ENCODE measurements at regions not wholly inside any gene's neighbourhood (a gene's known extent, or its start where the extent isn't known, plus 50 kb on each side); places are given as distances from the start of the nearest gene placed in this dataset.
"Not testable (repeated sequence)": the region's sequence is repeated elsewhere in the genome, so short reads cannot be mapped to it uniquely, and the experiment has no call there.

DNA sequence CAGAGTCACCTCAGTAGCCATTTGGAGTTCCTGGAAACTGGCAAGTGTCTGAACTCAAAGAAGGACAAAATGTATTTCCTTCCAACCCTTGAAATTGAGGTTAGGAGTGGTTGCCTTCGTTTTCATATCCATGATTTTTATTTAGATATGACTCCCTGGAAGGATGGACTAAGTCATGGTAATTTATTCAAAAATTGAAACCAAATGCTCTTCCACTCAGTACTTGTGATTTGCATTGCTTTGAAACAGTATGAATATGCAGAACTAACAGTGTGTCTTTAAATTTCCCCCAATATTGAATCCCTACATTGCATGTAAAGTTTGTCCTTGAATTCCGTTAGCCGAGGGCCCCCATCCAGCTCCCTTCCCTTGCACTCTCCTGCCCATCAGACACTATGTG is 112.1 kb upstream of the DNAH14 start:
- peaks cover 8% of the 10 kb centered on the region for H3K9me3 Mint-ChIP-seq
- H3K4me3 Mint-ChIP-seq: no peak overlapping the region
- CTCF ChIA-PET: no interaction called here
- H3K27ac Mint-ChIP-seq: no peak overlapping the region
- H3K27me3 Mint-ChIP-seq (ENCODE audit: low read depth): peaks cover 6% of the 10 kb centered on the region
- no peak for DNase-seq
- no peaks in the 10 kb centered on the region for H3K36me3 Mint-ChIP-seq (ENCODE audit: low read depth)
- intact Hi-C loops (cut with micrococcal nuclease): no loop called here
- no peaks in the 10 kb centered on the region for H3K4me1 Mint-ChIP-seq (ENCODE audit: low read depth)

DNA sequence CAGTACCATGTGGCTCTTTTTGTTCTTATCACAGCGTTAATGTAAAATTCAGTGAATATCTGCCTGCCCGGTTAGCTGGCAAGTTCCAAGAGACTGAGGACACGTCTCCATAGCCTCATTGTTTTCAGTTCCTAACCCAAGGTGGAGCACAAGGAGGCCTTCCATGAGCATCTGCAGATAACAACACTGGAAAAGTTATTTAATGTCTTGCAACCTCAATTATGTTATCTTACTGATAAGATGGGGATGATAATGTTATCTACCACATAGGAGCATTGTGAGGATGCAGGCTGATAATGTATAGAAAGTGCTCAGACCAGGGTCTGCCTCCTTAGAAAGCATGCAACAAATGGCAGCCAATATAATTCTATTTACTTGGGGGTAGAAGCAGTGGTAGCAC is 109.6 kb upstream of the DNAH14 start:
- Mint-ChIP-seq H3K27ac (no peak overlapping the region), H3K27me3 (ENCODE audit: low read depth) (peaks cover 6% of the 10 kb centered on the region), H3K4me1 (ENCODE audit: low read depth) (no peaks in the 10 kb centered on the region), H3K36me3 (ENCODE audit: low read depth) (no peaks in the 10 kb centered on the region), H3K4me3 (no peak overlapping the region), H3K9me3 (peaks cover 10% of the 10 kb centered on the region)
- CTCF ChIA-PET: no interaction called here
- DNase-seq: no peak
- intact Hi-C loops (cut with micrococcal nuclease): no loop called here

DNA sequence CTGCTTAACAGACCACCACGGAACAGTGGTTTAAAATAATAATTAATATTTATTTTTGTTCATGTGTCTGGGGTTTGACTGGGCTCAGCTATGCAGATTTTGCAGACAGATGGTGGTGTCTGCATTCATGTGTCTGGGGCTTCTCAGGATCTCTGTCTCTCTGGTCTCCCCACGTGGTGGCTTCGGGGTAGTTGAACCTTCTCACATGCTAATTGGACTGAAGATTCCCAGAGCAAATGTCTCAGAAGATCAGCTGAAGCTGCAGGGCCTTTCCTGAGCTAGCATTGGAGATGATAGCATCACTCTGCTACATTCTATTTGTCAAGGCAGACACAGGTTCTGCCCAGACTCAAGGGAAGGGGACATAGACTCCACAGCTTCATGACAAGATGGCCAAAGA is 109.1 kb upstream of the DNAH14 start:
- intact Hi-C loops (cut with micrococcal nuclease): no loop called here
- no peak overlapping the region for H3K4me3 Mint-ChIP-seq
- DNase-seq: no peak
- no peaks in the 10 kb centered on the region for H3K4me1 Mint-ChIP-seq (ENCODE audit: low read depth)
- H3K36me3 Mint-ChIP-seq (ENCODE audit: low read depth): no peaks in the 10 kb centered on the region
- H3K9me3 Mint-ChIP-seq: peaks cover 10% of the 10 kb centered on the region
- H3K27ac Mint-ChIP-seq: no peak overlapping the region
- H3K27me3 Mint-ChIP-seq (ENCODE audit: low read depth): peaks cover 4% of the 10 kb centered on the region
- CTCF ChIA-PET: no interaction called here

DNA sequence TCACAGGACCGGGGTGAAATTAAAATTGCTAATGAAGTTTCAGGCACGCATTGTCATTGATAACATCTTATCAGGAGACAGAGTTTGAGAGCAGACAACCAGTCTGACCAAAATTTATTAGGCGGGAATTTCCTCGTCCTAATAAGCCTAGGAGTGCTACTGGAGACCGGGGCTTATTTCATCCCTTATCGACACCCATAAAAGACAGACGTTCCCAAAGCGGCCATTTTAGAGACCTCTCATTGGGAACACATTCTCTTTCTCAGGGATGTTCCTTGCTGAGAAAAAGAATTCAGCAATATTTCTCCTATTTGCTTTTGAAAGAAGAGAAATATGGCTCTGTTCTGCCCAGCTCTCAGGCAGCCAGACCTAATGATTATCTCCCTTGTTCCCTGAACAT is 107.7 kb upstream of the DNAH14 start:
- H3K36me3 Mint-ChIP-seq (ENCODE audit: low read depth); H3K4me1 Mint-ChIP-seq (ENCODE audit: low read depth); DNase-seq; H3K4me3 Mint-ChIP-seq; H3K27ac Mint-ChIP-seq; H3K9me3 Mint-ChIP-seq; H3K27me3 Mint-ChIP-seq (ENCODE audit: low read depth); intact Hi-C loops (cut with micrococcal nuclease); CTCF ChIA-PET: not testable (repeated sequence)

DNA sequence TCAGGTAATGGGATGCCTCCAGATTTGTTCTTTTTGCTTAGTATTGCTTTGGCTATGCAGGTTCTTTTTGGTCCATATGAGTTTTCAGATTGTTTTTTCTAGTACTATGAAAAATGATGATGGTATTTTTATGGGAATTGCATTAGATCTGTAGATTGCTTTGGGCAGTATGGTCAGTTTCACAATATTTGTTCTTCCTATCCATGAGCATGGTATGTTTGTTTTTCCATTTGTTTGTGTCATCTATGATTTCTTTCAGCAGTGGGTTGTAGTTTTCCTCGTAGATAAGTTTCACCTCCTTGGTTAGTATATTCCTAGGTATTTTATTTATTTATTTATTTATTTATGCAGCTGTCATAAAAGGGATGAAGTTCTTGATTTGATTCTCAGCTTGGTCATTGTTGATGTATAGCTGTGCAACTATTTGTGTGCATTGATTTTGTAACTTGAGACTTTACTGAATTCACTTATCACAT is 103.9 kb upstream of the DNAH14 start:
- Mint-ChIP-seq H3K36me3 (ENCODE audit: low read depth) (no peaks in the 10 kb centered on the region), H3K27ac (no peak overlapping the region), H3K9me3 (peaks cover 10% of the 10 kb centered on the region), H3K27me3 (ENCODE audit: low read depth) (peaks cover 19% of the 10 kb centered on the region), H3K4me3 (no peak overlapping the region), H3K4me1 (ENCODE audit: low read depth) (no peaks in the 10 kb centered on the region)
- intact Hi-C loops (cut with micrococcal nuclease): no loop called here
- DNase-seq: no peak
- CTCF ChIA-PET: no interaction called here

DNA sequence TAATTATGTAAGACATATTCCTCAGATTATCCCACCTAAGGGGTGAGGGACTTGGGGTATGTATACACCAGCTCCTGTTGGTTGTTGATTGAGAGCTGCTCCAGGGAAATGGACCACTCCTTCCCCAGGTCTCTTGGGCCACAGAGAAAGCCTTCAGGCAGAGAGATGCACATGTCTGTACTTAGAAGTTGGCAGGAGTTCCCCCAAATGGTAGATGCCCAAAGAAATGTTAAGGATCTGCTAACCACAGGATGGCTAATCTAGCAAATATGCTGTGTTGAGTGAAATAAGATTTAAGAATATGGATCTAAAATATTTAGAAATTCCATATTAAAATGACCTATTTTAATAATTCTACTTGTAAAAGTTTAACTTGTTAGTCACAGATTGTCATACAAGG is 100.8 kb upstream of the DNAH14 start:
- Mint-ChIP-seq H3K27me3 (ENCODE audit: low read depth) (peaks cover 22% of the 10 kb centered on the region), H3K27ac (no peak overlapping the region), H3K4me1 (ENCODE audit: low read depth) (no peaks in the 10 kb centered on the region), H3K4me3 (no peak overlapping the region), H3K36me3 (ENCODE audit: low read depth) (no peaks in the 10 kb centered on the region), H3K9me3 (peaks cover 6% of the 10 kb centered on the region)
- no peak for DNase-seq
- intact Hi-C loops (cut with micrococcal nuclease): no loop called here
- CTCF ChIA-PET: no interaction called here

DNA sequence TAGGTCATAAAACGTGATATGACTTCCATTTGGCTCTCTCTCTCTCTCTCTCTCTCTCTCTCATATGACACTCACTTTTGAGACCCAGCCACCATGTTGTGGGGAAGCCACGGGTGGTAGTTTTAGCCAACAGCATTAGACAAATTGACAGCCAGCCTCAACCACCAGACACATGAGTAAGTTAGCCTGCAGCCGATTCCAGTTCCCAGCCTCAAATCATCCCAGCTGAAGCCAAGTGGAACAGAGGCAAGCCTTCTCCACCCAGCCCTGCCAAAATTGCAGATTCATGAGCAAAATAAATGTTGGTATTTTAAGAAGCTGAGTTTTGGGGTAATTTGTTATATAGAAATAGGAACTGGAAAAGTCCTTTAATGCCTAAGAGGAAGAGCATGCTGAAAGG is 98.0 kb upstream of the DNAH14 start:
- Mint-ChIP-seq H3K4me3 (no peak overlapping the region), H3K9me3 (peaks cover 6% of the 10 kb centered on the region), H3K27ac (no peak overlapping the region), H3K36me3 (ENCODE audit: low read depth) (no peaks in the 10 kb centered on the region), H3K27me3 (ENCODE audit: low read depth) (peaks cover 17% of the 10 kb centered on the region), H3K4me1 (ENCODE audit: low read depth) (no peaks in the 10 kb centered on the region)
- intact Hi-C loops (cut with micrococcal nuclease): no loop called here
- no peak for DNase-seq
- CTCF ChIA-PET: no interaction called here

DNA sequence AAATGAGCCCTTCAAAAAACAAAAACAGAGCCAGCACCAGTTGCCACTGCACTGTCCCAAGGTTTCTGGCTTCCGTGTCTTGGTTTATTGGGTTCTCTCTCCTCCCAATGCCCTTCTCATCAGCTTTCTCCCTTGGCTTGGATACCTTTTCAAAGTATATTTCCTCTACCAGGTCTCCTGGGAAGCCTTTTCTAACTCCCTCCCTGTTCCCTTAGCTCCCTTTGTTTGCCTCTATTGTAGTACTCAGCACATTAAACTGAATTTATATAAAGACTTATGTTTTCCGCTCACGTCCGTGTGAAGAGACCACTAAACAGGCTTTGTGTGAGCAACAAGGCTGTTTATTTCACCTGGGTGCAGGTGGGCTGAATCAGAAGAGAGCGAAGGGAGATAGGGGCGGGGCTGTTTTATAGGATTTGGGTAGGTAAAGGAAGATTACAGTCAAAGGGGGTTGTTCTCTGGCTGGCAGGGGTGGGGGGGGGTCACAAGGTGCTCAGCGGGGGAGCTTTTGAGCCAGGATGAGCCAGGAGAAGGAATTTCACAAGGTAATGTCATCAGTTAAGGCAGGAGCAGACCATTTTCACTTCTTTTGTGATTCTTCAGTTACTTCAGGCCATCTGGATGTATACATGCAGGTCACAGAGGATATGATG is 89.7 kb upstream of the DNAH14 start:
- DNase-seq; intact Hi-C loops (cut with micrococcal nuclease); H3K36me3 Mint-ChIP-seq (ENCODE audit: low read depth); H3K9me3 Mint-ChIP-seq; H3K4me1 Mint-ChIP-seq (ENCODE audit: low read depth); H3K27ac Mint-ChIP-seq; H3K27me3 Mint-ChIP-seq (ENCODE audit: low read depth); H3K4me3 Mint-ChIP-seq; CTCF ChIA-PET: not testable (repeated sequence)

DNA sequence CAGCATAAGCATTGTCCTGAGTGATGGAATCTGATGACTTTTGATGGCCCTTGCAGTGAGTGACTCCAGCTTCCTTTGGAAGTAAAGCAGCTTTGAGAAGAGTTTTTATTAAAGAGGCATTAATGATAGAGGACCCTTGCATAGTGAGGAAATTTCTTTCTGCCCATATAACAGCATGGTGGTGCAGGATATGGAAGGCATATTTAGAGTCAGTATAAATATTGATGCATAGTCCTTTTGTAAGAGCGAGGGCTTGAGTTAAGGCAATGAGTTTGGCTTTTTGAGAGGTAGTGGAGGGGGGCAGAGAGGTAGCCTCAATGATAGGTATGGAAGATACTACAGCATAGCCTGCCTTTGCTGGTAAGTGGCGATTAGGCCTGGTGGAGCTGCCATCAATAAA is 87.7 kb upstream of the DNAH14 start:
- CTCF ChIA-PET: interaction anchor here (2.2 kb wide), 1 partner anchor 9 kb away, joined by 9 read pairs; no protein-coding TSS in a partner anchor
- H3K4me3 Mint-ChIP-seq; H3K27me3 Mint-ChIP-seq (ENCODE audit: low read depth); DNase-seq; intact Hi-C loops (cut with micrococcal nuclease); H3K36me3 Mint-ChIP-seq (ENCODE audit: low read depth); H3K27ac Mint-ChIP-seq; H3K9me3 Mint-ChIP-seq; H3K4me1 Mint-ChIP-seq (ENCODE audit: low read depth): not testable (repeated sequence)

DNA sequence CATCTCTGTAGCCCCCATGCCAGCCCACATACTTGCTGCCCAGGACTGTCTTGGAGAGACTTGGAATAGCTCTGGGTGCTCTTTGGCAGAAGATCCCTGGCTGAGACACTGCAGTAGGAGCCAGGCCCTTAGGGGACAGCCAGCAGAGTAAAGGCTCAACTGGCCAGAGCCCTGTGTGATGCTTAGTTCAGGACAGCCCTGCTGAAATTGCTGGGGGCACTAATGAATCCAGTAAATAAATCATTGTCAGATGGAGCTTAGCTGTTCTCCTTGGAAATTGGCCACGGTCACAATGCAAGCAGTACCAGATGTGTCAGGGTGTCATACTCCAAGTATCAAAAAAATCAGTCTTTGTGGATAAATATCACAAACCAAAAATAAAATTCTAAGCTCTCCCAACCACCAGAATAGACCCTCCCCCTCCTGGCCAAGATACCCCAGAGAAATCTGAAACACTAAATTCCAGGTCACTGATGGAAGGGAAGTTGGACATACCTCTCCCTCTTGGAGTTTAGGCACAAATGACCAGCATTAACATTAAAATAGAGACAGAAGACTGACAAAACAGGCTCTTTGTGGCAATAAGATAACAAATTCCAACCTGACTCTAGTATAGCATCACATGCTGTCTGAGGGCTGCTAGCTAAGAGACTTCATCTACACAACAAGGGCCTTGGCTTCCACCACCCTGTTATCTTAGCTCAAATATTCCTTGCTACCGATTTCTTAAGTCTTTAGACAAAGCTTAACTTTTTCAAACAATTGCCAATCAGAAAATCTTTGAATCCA is 83.2 kb upstream of the DNAH14 start:
- intact Hi-C loops (cut with micrococcal nuclease): no loop called here
- no peak overlapping the region for H3K4me3 Mint-ChIP-seq
- H3K4me1 Mint-ChIP-seq (ENCODE audit: low read depth): no peaks in the 10 kb centered on the region
- H3K27me3 Mint-ChIP-seq (ENCODE audit: low read depth): no peaks in the 10 kb centered on the region
- DNase-seq: no peak
- H3K36me3 Mint-ChIP-seq (ENCODE audit: low read depth): no peaks in the 10 kb centered on the region
- no peaks in the 10 kb centered on the region for H3K9me3 Mint-ChIP-seq
- H3K27ac Mint-ChIP-seq: no peak overlapping the region
- CTCF ChIA-PET: no interaction called here

DNA sequence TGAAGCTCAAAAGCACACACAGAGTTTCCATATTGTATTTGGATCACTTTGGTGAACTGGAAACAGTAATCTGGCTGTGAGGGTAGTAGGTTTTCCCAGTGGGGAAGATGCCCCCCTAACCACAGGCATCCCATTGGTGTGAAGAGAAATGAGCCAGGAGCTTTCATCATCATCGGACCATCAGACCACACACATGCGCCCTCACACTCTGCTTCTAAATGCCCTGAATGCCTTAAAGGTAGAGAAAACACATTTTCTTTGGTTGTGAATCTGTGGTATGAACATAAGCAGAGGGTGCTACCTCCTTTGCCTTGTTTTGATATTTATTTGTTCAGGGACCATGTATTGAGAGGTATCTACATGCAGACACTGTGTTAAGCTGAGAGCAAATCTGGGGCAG is 79.0 kb upstream of the DNAH14 start:
- H3K27ac Mint-ChIP-seq: no peak overlapping the region
- H3K9me3 Mint-ChIP-seq: no peaks in the 10 kb centered on the region
- CTCF ChIA-PET: interaction anchor here (1.0 to 4.5 kb wide), 17 partner anchors 9 to 341 kb away, joined by 3 to 63 read pairs (median 7); no protein-coding TSS in a partner anchor
- no peaks in the 10 kb centered on the region for H3K36me3 Mint-ChIP-seq (ENCODE audit: low read depth)
- peaks cover 5% of the 10 kb centered on the region for H3K27me3 Mint-ChIP-seq (ENCODE audit: low read depth)
- DNase-seq: no peak
- H3K4me1 Mint-ChIP-seq (ENCODE audit: low read depth): no peaks in the 10 kb centered on the region
- intact Hi-C loops (cut with micrococcal nuclease): no loop called here
- no peak overlapping the region for H3K4me3 Mint-ChIP-seq

DNA sequence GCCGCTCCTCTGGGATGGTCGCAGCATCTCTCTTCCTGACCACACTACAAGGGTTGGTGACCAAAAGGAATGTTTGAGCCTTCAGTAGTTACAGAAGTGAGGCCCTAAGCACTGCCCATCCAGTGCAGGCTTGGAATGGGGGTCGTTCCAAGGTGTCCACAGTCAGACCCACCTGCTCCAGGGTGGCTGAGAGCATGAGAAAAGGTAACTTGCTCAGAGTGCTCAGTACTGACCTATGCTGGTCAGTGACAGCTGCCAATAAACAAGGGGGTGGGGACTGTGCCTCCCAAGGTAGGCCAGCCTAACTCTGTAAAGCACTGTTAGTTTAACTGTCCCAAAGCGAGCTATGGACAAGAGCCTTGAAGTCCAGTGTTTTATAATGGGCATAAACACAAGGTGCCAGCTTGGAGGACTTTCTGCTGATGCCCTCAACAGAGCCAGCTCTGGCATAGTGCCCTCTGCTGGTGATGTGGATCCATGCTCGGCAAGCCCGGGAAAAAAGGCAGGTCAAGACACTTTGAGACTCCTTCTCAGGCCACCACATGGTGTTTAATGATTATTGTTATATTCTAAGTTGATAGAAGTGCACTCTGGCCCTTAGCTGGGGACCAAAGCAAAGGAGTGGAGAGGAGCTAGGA is 78.1 kb upstream of the DNAH14 start:
- intact Hi-C loops (cut with micrococcal nuclease): loop anchor here (1.0 kb wide), 3 partner anchors 150 to 338 kb away; no protein-coding TSS in a partner anchor
- H3K27ac Mint-ChIP-seq: no peak overlapping the region
- H3K36me3 Mint-ChIP-seq (ENCODE audit: low read depth): no peaks in the 10 kb centered on the region
- no peaks in the 10 kb centered on the region for H3K4me1 Mint-ChIP-seq (ENCODE audit: low read depth)
- H3K4me3 Mint-ChIP-seq: no peak overlapping the region
- peaks cover 6% of the 10 kb centered on the region for H3K27me3 Mint-ChIP-seq (ENCODE audit: low read depth)
- CTCF ChIA-PET: interaction anchor here (0.6 to 4.5 kb wide), 35 partner anchors 10 to 429 kb away, joined by 3 to 63 read pairs (median 4); no protein-coding TSS in a partner anchor
- DNase-seq: peak; percentile 74
- no peaks in the 10 kb centered on the region for H3K9me3 Mint-ChIP-seq
